HUES6 (cell line): ENCODE measurements at regions not wholly inside any gene's neighbourhood (a gene's known extent, or its start where the extent isn't known, plus 50 kb on each side); places are given as distances from the start of the nearest gene placed in this dataset.

Source experiments
- H3K27ac ChIP-seq: 2 replicates; pipeline ENCODE4 v1.7.0; 2013; ENCODE audit warnings: low read depth, mild to moderate bottlenecking, low read length, inconsistent platforms
- H3K27me3 ChIP-seq: 2 replicates; pipeline ENCODE4 v1.6.1; 2013; ENCODE audit warnings: low read length; ENCODE audit not compliant: control insufficient read depth, insufficient read depth
- H3K36me3 ChIP-seq: 2 replicates; pipeline ENCODE4 v1.6.1; 2013; ENCODE audit warnings: low read length; ENCODE audit not compliant: control insufficient read depth, insufficient read depth
- H3K4me1 ChIP-seq: 2 replicates; pipeline ENCODE4 v1.6.1; 2013; ENCODE audit warnings: low read length; ENCODE audit not compliant: control insufficient read depth, insufficient read depth
- H3K4me3 ChIP-seq: 2 replicates; pipeline ENCODE4 v1.5.1; 2013; ENCODE audit warnings: low read depth, low read length
- H3K9ac ChIP-seq: one replicate; pipeline ENCODE4 v1.6.1; 2013; ENCODE audit warnings: mild to moderate bottlenecking, low read length
- H3K9me3 ChIP-seq: 2 replicates; pipeline ENCODE4 v1.6.1; 2013; ENCODE audit warnings: low read depth, low read length; ENCODE audit not compliant: control insufficient read depth, insufficient read depth

DNA sequence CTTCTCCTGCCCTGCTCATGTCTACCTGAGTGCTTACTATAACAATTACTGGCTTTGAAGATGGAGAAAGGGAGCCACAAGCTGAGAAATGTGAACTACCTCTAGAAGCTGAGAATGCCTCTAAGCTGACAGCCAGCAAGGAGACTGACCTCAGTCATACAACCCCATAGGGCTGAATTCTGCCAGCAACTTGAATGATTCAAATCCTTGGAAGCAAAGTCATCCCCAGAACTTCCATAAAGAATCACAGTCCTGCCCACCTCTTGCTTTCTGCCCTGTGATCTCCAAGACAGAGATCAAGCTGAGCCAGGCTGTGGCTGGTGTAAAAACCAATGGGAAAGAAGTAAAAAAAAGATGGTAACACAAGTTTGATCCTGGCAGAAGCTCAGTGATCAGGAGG is 288.2 kb upstream of the SPHKAP start:
- Histone ChIP-seq H3K27me3 (no peaks in the 10 kb centered on the region), H3K36me3 (no peaks in the 10 kb centered on the region), H3K4me3 (no peak overlapping the region), H3K9ac (no peak overlapping the region), H3K9me3 (peaks cover 7% of the 10 kb centered on the region; the same call in 1 of the 2 replicates), H3K4me1 (no peaks in the 10 kb centered on the region), H3K27ac (no peak overlapping the region)

DNA sequence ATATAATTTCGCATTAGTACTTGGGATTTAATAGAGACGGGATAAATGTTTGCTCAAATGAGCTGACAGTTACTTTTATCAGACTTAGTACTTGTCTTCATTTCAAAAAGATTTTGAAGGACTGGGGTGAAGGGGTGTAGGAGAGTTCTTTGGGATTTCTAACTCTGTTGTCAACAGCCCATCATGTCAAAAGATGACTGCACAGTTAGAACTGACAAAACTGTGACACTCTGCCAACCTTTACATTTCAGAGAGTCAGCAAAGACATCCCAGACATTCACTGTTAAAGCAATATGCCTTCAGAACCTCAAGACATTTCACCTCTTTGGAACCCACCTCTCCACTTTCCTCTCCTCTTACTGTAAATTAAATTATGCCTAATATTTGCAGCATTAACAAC is 285.4 kb upstream of the SPHKAP start:
- H3K9me3 ChIP-seq: peaks cover 7% of the 10 kb centered on the region; the same call in 1 of the 2 replicates

DNA sequence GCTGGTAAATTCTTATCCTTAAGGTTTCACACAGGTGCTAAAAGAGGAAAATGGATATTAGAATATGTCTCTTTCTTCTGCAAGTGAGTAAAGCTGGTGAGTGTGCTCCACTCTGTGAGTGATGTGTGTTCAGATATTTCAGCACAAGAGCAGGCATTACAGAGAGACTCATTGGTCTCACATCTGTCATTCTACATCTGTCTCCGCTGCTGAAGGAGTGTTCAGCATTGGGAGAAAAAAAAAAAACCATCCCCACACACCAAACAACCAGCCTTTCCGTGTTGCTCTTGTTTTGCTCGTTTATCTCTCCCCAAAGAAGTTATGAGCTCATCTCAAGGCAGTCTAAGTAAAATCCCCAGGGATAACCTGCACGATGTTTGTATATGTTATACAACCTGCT is 283.9 kb upstream of the SPHKAP start:
- Histone ChIP-seq H3K9me3 (peaks cover 10% of the 10 kb centered on the region), H3K27me3 (no peaks in the 10 kb centered on the region), H3K27ac (no peak overlapping the region), H3K4me3 (no peak overlapping the region), H3K4me1 (no peaks in the 10 kb centered on the region), H3K36me3 (no peaks in the 10 kb centered on the region), H3K9ac (no peak overlapping the region)

More for the DNA sequence above, 285.4 kb upstream of the SPHKAP start:
- H3K36me3 ChIP-seq: no peaks in the 10 kb centered on the region
- no peak overlapping the region for H3K4me3 ChIP-seq
- H3K27ac ChIP-seq: no peak overlapping the region
- no peaks in the 10 kb centered on the region for H3K27me3 ChIP-seq
- H3K9ac ChIP-seq: no peak overlapping the region
- H3K4me1 ChIP-seq: no peaks in the 10 kb centered on the region

GRCh38 chr2:228458364-228458763 is 276.9 kb upstream of the SPHKAP start:
- no peak overlapping the region for H3K4me3 ChIP-seq
- H3K27ac ChIP-seq: no peak overlapping the region
- no peaks in the 10 kb centered on the region for H3K27me3 ChIP-seq
- H3K9ac ChIP-seq: no peak overlapping the region
- no peaks in the 10 kb centered on the region for H3K4me1 ChIP-seq
- no peaks in the 10 kb centered on the region for H3K36me3 ChIP-seq
- H3K9me3 ChIP-seq: peaks cover 28% of the 10 kb centered on the region

GRCh38 chr2:228447266-228447915 is 265.9 kb upstream of the SPHKAP start:
- Histone ChIP-seq H3K27ac (no peak overlapping the region), H3K27me3 (no peaks in the 10 kb centered on the region), H3K4me1 (no peaks in the 10 kb centered on the region), H3K9me3 (no peaks in the 10 kb centered on the region), H3K36me3 (no peaks in the 10 kb centered on the region), H3K9ac (no peak overlapping the region), H3K4me3 (no peak overlapping the region)

GRCh38 chr2:228446734-228447133 is 265.2 kb upstream of the SPHKAP start:
- no peak overlapping the region for H3K27ac ChIP-seq
- no peaks in the 10 kb centered on the region for H3K27me3 ChIP-seq
- no peaks in the 10 kb centered on the region for H3K4me1 ChIP-seq
- H3K9me3 ChIP-seq: no peaks in the 10 kb centered on the region
- H3K4me3 ChIP-seq: no peak overlapping the region
- H3K36me3 ChIP-seq: no peaks in the 10 kb centered on the region
- H3K9ac ChIP-seq: no peak overlapping the region

DNA sequence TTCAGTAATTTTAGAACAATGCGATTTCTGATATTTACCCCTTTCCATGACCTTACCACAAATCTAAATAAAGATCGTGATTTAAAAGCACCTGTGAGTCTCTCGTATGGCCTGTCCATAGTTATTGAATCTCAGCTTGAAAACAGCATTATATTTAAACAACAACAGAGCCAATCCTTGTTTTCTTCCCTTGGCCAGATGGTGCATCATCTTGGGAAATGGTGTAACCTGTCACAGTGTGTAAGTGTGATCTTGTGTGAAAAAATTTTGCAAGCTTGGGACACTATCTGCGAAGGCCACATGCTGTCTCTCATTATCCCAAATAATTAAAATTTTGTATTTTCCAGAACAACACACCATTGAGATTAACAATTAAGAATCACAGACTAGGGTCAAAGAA is 262.7 kb upstream of the SPHKAP start:
- Histone ChIP-seq H3K9ac (no peak overlapping the region), H3K9me3 (no peaks in the 10 kb centered on the region), H3K4me1 (no peaks in the 10 kb centered on the region), H3K36me3 (no peaks in the 10 kb centered on the region), H3K27ac (no peak overlapping the region), H3K4me3 (no peak overlapping the region), H3K27me3 (no peaks in the 10 kb centered on the region)

DNA sequence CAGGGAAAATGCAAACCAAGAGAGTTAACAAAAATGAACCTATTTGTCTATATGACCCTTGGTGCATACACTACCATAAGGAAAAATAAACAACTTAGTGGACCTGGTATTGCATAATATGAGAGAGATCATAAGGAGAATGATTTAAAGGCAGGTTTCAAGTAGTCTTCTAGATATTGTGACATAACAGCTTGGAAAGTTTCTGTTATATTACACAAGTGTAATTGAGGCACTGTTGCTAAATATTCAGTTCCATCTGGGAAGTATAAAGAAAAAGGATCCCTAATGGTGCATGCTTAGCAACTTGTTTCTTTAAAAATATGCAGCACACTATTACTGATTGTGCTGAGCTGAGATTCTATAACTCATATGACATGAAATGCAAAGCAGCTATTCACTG is 252.2 kb upstream of the SPHKAP start:
- Histone ChIP-seq H3K4me3 (no peak overlapping the region), H3K27ac (no peak overlapping the region), H3K9ac (no peak overlapping the region), H3K27me3 (no peaks in the 10 kb centered on the region), H3K36me3 (no peaks in the 10 kb centered on the region), H3K4me1 (no peaks in the 10 kb centered on the region), H3K9me3 (no peaks in the 10 kb centered on the region)

GRCh38 chr2:228432116-228432515 is 250.6 kb upstream of the SPHKAP start:
- H3K27me3 ChIP-seq: no peaks in the 10 kb centered on the region
- H3K9ac ChIP-seq: no peak overlapping the region
- no peaks in the 10 kb centered on the region for H3K36me3 ChIP-seq
- no peak overlapping the region for H3K27ac ChIP-seq
- H3K9me3 ChIP-seq: peaks cover 13% of the 10 kb centered on the region
- H3K4me3 ChIP-seq: no peak overlapping the region
- H3K4me1 ChIP-seq: no peaks in the 10 kb centered on the region

DNA sequence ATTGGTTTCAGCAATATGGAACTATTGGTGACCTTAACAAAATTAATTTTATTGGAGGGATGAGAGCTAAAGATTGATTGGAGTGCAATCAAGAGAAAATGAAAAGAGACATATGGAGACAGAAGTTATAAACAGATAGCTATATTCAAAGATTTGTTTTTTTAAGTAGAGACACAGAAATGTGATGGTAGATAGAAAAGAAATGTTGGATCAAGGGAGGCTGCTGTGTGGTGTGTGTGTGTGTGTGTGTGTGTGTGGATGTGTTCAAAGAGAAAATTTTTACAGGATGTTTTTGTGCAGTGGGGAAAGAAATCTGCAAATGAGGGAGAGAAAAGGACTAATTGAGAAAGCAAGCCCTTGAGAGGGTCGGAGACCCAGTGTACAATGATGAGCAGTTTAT is 249.5 kb upstream of the SPHKAP start:
- Histone ChIP-seq H3K27me3 (no peaks in the 10 kb centered on the region), H3K9me3 (peaks cover 17% of the 10 kb centered on the region), H3K27ac (no peak overlapping the region)

GRCh38 chr2:228426502-228427216 is 245.2 kb upstream of the SPHKAP start:
- Histone ChIP-seq H3K9me3 (peaks cover 17% of the 10 kb centered on the region), H3K36me3 (no peaks in the 10 kb centered on the region), H3K27me3 (no peaks in the 10 kb centered on the region), H3K9ac (no peak overlapping the region), H3K4me3 (no peak overlapping the region), H3K4me1 (no peaks in the 10 kb centered on the region), H3K27ac (no peak overlapping the region)

More for the DNA sequence above, 249.5 kb upstream of the SPHKAP start:
- Histone ChIP-seq H3K9ac (no peak overlapping the region), H3K4me1 (no peaks in the 10 kb centered on the region), H3K4me3 (no peak overlapping the region), H3K36me3 (no peaks in the 10 kb centered on the region)
